Astrocyte (in vitro differentiated cells and primary cell): ENCODE measurements at regions not wholly inside any gene's neighbourhood (a gene's known extent, or its start where the extent isn't known, plus 50 kb on each side); places are given as distances from the start of the nearest gene placed in this dataset.
A peak's percentile ranks its signal among the peaks of the same experiment; 100 is the strongest.

Experiments
- DNase-seq: peaks from one replicate; pipeline ENCODE4 v3.0.0-alpha.2; 2010; ENCODE audit warnings: low read depth
- FAIRE-seq: peaks from 2 replicates; lab custom pipeline; 2011; peaks lifted over from hg19 to GRCh38; lab: Jason Lieb, UNC
- H2AFZ ChIP-seq: 2 replicates; pipeline ENCODE4 v1.6.0; 2012; ENCODE audit warnings: low read depth, low read length, inconsistent platforms
- H3K27ac ChIP-seq: 2 replicates; pipeline ENCODE4 v1.5.1; 2011; ENCODE audit warnings: low read depth, low read length, inconsistent platforms
- H3K27me3 ChIP-seq: 2 replicates; pipeline ENCODE4 v1.6.0; 2011; ENCODE audit warnings: low read length, inconsistent platforms; ENCODE audit not compliant: insufficient read depth
- H3K36me3 ChIP-seq: 2 replicates; pipeline ENCODE4 v1.5.1; 2011; ENCODE audit warnings: low read length, inconsistent platforms; ENCODE audit not compliant: insufficient read depth
- H3K4me1 ChIP-seq: 2 replicates; pipeline ENCODE4 v1.5.1; 2011; ENCODE audit warnings: low read length, inconsistent platforms; ENCODE audit not compliant: insufficient read depth
- H3K4me2 ChIP-seq: 2 replicates; pipeline ENCODE4 v1.6.0; 2012; ENCODE audit warnings: low read length, inconsistent platforms
- H3K4me3 ChIP-seq: 2 replicates; pipeline ENCODE4 v1.5.1; 2011; ENCODE audit warnings: low read depth, mild to moderate bottlenecking, low read length, inconsistent platforms; ENCODE audit not compliant: insufficient read depth
- H3K79me2 ChIP-seq: 2 replicates; pipeline ENCODE4 v1.6.0; 2012; ENCODE audit warnings: mild to moderate bottlenecking, low read length, inconsistent platforms; ENCODE audit not compliant: insufficient read depth
- H3K9ac ChIP-seq: 2 replicates; pipeline ENCODE4 v1.6.0; 2012; ENCODE audit warnings: mild to moderate bottlenecking, low read length, inconsistent platforms
- H3K9me3 ChIP-seq: 2 replicates; pipeline ENCODE4 v1.5.1; 2012; ENCODE audit warnings: low read depth, mild to moderate bottlenecking, low read length, inconsistent platforms; ENCODE audit not compliant: insufficient read depth
- H4K20me1 ChIP-seq: 2 replicates; pipeline ENCODE4 v1.6.0; 2012; ENCODE audit warnings: low read length, inconsistent platforms; ENCODE audit not compliant: insufficient read depth
- H3K27ac Mint-ChIP-seq: one replicate; pipeline ENCODE4 v1.8.0; 2021; ENCODE audit warnings: mild to moderate bottlenecking, mixed read lengths; ENCODE audit not compliant: unreplicated experiment
- H3K27me3 Mint-ChIP-seq: one replicate; pipeline ENCODE4 v1.8.0; 2021; ENCODE audit warnings: low read depth, mixed read lengths; ENCODE audit not compliant: unreplicated experiment
- H3K36me3 Mint-ChIP-seq: one replicate; pipeline ENCODE4 v1.8.0; 2021; ENCODE audit warnings: low read depth, mixed read lengths; ENCODE audit not compliant: unreplicated experiment
- H3K4me1 Mint-ChIP-seq: one replicate; pipeline ENCODE4 v1.8.0; 2021; ENCODE audit warnings: low read depth, mixed read lengths; ENCODE audit not compliant: unreplicated experiment
- H3K4me3 Mint-ChIP-seq: one replicate; pipeline ENCODE4 v1.8.0; 2021; ENCODE audit warnings: mild to moderate bottlenecking, moderate library complexity, mixed read lengths; ENCODE audit not compliant: unreplicated experiment
- H3K9me3 Mint-ChIP-seq: one replicate; pipeline ENCODE4 v1.8.0; 2021; ENCODE audit warnings: mild to moderate bottlenecking, mixed read lengths; ENCODE audit not compliant: unreplicated experiment
- CTCF ChIP-seq: IDR thresholded peaks from 2 replicates; pipeline ENCODE4 v1.5.1; 2011; ENCODE audit warnings: low read depth, mild to moderate bottlenecking, inconsistent platforms, low read length, moderate library complexity; ENCODE audit not compliant: insufficient read depth
- EZH2 ChIP-seq: IDR thresholded peaks from 2 replicates; pipeline ENCODE4 v1.6.1; 2012; ENCODE audit warnings: mild to moderate bottlenecking, low read length, inconsistent platforms; ENCODE audit not compliant: insufficient read depth

- Mint-ChIP-seq H3K27ac (peak overlapping the region; percentile 100), H3K9me3 (peaks cover 7% of the 10 kb centered on the region), H3K4me1 (peaks cover 60% of the 10 kb centered on the region), H3K36me3 (peaks cover 21% of the 10 kb centered on the region), H3K4me3 (peak overlapping the region; percentile 16), H3K27me3 (no peaks in the 10 kb centered on the region)
- Histone ChIP-seq H4K20me1 (no peaks in the 10 kb centered on the region), H3K9ac (no peak overlapping the region), H3K79me2 (peaks cover 20% of the 10 kb centered on the region), H3K4me2 (no peak overlapping the region), H3K27me3 (no peaks in the 10 kb centered on the region), H3K36me3 (peaks cover 14% of the 10 kb centered on the region), H3K4me3 (no peak overlapping the region), H3K9me3 (peaks cover 4% of the 10 kb centered on the region), H3K4me1 (no peaks in the 10 kb centered on the region), H3K27ac (no peak overlapping the region), H2AFZ (no peak overlapping the region)
- no peak for TF ChIP-seq CTCF
- no peak for TF ChIP-seq EZH2
- FAIRE-seq (no peak), DNase-seq (no peak)
These were observed 70.6 kb upstream of the ZNF746 start for GRCh38 chr7:149568218-149568617.

- H3K27ac ChIP-seq, result no peak overlapping the region
- H2AFZ ChIP-seq, result no peak overlapping the region
- H3K4me3 ChIP-seq, result no peak overlapping the region
- H3K4me3 Mint-ChIP-seq, result no peak overlapping the region
- DNase-seq (no peak), FAIRE-seq (peak; percentile 29)
- peaks cover 4% of the 10 kb centered on the region for H3K9me3 ChIP-seq
- peaks cover 14% of the 10 kb centered on the region for H3K36me3 ChIP-seq
- peak overlapping the region; percentile 27 for H3K27ac Mint-ChIP-seq
- peaks cover 2% of the 10 kb centered on the region for H3K9me3 Mint-ChIP-seq
- no peaks in the 10 kb centered on the region for H3K27me3 ChIP-seq
- no peaks in the 10 kb centered on the region for H4K20me1 ChIP-seq
- no peaks in the 10 kb centered on the region for H3K4me1 ChIP-seq
- TF ChIP-seq CTCF (no peak), EZH2 (no peak)
- no peak overlapping the region for H3K9ac ChIP-seq
- no peak overlapping the region for H3K4me2 ChIP-seq
- H3K79me2 ChIP-seq, result peaks cover 28% of the 10 kb centered on the region
- peaks cover 23% of the 10 kb centered on the region for H3K36me3 Mint-ChIP-seq
- H3K4me1 Mint-ChIP-seq, result peaks cover 68% of the 10 kb centered on the region
- H3K27me3 Mint-ChIP-seq, result no peaks in the 10 kb centered on the region
These were observed 68.5 kb upstream of the ZNF746 start for GRCh38 chr7:149566103-149566502.

- Histone ChIP-seq H3K27me3 (no peaks in the 10 kb centered on the region), H2AFZ (no peak overlapping the region), H3K27ac (no peak overlapping the region), H3K9ac (no peak overlapping the region), H3K79me2 (peaks cover 27% of the 10 kb centered on the region), H4K20me1 (peaks cover 3% of the 10 kb centered on the region), H3K36me3 (peaks cover 19% of the 10 kb centered on the region), H3K4me1 (no peaks in the 10 kb centered on the region), H3K4me2 (no peak overlapping the region), H3K9me3 (peaks cover 4% of the 10 kb centered on the region), H3K4me3 (no peak overlapping the region)
- FAIRE-seq (no peak), DNase-seq (no peak)
- peak overlapping the region; percentile 12 for H3K4me3 Mint-ChIP-seq
- no peak overlapping the region for H3K27ac Mint-ChIP-seq
- TF ChIP-seq CTCF, result no peak
- TF ChIP-seq EZH2, result no peak
- peaks cover 2% of the 10 kb centered on the region for H3K9me3 Mint-ChIP-seq
- H3K27me3 Mint-ChIP-seq, result no peaks in the 10 kb centered on the region
- H3K36me3 Mint-ChIP-seq, result peaks cover 27% of the 10 kb centered on the region
- peaks cover 69% of the 10 kb centered on the region for H3K4me1 Mint-ChIP-seq
These were observed 67.4 kb upstream of the ZNF746 start for GRCh38 chr7:149565096-149565382.
